ENCODE measurements at regions not wholly inside any gene's neighbourhood (a gene's known extent, or its start where the extent isn't known, plus 50 kb on each side); places are given as distances from the start of the nearest gene placed in this dataset.

DNA sequence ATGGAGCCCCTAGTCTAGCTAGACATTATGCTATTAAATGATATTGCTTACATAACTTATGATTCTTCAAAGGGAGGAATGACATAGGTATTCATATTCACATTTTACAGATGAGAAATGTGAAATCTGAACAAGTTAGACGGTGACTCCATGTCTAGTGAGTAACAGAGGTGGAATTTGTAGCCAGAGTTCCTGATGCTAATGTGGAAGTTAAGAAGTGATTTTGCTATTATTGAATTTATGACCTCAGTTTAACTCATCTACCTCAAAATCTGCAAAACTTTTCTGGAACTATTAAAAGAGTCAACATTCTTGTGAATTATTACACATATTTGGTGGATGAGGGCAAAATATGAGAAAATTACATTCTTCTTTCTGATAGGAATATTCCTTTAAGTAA lies 347.6 kb upstream of the MMS22L start:
- no peaks in the 10 kb centered on the region for H3K79me2 ChIP-seq (ENCODE audit: insufficient read depth, low read depth)
- H2AFZ ChIP-seq (ENCODE audit: low read depth): no peak overlapping the region
- no peak overlapping the region for H3K27ac ChIP-seq
- TF ChIP-seq, protein P1, sequence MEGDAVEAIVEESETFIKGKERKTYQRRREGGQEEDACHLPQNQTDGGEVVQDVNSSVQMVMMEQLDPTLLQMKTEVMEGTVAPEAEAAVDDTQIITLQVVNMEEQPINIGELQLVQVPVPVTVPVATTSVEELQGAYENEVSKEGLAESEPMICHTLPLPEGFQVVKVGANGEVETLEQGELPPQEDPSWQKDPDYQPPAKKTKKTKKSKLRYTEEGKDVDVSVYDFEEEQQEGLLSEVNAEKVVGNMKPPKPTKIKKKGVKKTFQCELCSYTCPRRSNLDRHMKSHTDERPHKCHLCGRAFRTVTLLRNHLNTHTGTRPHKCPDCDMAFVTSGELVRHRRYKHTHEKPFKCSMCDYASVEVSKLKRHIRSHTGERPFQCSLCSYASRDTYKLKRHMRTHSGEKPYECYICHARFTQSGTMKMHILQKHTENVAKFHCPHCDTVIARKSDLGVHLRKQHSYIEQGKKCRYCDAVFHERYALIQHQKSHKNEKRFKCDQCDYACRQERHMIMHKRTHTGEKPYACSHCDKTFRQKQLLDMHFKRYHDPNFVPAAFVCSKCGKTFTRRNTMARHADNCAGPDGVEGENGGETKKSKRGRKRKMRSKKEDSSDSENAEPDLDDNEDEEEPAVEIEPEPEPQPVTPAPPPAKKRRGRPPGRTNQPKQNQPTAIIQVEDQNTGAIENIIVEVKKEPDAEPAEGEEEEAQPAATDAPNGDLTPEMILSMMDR (conservative IDR thresholded peaks at IDR 0.05; ENCODE audit: low read depth, low read length): no peak
- H3K9ac ChIP-seq: no peak overlapping the region
- no peak overlapping the region for H3K4me2 ChIP-seq
- no peaks in the 10 kb centered on the region for H3K36me3 ChIP-seq (ENCODE audit: insufficient read depth)
- no peaks in the 10 kb centered on the region for H3K4me1 ChIP-seq (ENCODE audit: low read depth, poor library complexity, severe bottlenecking)
- H3K27me3 ChIP-seq (ENCODE audit: insufficient read depth, low read depth): no peaks in the 10 kb centered on the region
- H3K4me3 ChIP-seq (IDR thresholded peaks at IDR 0.05; ENCODE audit: insufficient read depth, low read depth, low read length): no peak overlapping the region
- no peaks in the 10 kb centered on the region for H4K20me1 ChIP-seq (ENCODE audit: insufficient read depth)

DNA sequence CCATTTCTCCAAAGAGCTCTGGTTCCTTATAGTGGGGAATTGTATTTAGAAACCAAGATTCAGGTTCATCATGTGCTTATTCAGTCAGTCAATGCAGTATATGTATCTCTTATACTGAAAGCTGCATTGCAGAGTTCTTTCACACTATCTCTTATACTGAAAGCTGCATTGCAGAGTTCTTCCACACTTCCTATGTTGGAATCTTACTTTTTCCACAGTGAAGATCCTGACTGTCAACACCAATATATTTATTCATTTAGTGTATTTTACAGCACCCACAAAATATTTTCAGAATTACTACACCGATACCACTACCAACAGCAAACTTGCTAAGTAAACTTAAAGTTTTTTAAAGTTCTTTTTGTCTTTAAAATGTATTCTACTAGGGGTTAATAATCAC lies 349.3 kb upstream of the MMS22L start:
- H3K4me3 ChIP-seq (IDR thresholded peaks at IDR 0.05; ENCODE audit: insufficient read depth, low read depth, low read length): no peak overlapping the region
- H2AFZ ChIP-seq (ENCODE audit: low read depth): no peak overlapping the region
- H4K20me1 ChIP-seq (ENCODE audit: insufficient read depth): no peaks in the 10 kb centered on the region
- TF ChIP-seq, protein P1 (conservative IDR thresholded peaks at IDR 0.05; ENCODE audit: low read depth, low read length): no peak
- H3K4me1 ChIP-seq (ENCODE audit: low read depth, poor library complexity, severe bottlenecking): no peaks in the 10 kb centered on the region
- H3K27ac ChIP-seq: no peak overlapping the region
- no peaks in the 10 kb centered on the region for H3K36me3 ChIP-seq (ENCODE audit: insufficient read depth)
- no peak overlapping the region for H3K9ac ChIP-seq
- H3K27me3 ChIP-seq (ENCODE audit: insufficient read depth, low read depth): no peaks in the 10 kb centered on the region
- no peaks in the 10 kb centered on the region for H3K79me2 ChIP-seq (ENCODE audit: insufficient read depth, low read depth)
- H3K4me2 ChIP-seq: no peak overlapping the region

DNA sequence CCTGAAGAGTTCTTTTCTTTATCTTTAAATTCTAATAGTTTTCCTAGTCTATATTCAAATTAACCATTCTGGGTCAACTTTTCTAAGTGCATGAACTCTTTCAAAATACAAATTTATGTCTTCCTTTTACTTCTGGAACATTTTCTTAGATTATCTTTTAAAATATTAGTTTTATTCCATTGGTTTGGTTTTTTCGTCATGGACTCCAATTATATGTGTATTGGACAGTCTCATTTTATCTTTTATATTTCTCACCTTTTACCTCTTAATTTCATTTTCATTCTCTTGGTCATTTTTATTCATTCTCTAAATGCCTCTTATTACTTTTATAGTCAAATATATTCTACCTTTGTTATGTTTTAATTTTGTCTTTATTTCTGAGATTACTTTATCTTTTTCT lies 356.7 kb upstream of the MMS22L start:
- Histone ChIP-seq H3K4me2 (no peak overlapping the region), H4K20me1 (ENCODE audit: insufficient read depth) (no peaks in the 10 kb centered on the region), H2AFZ (ENCODE audit: low read depth) (no peak overlapping the region), H3K9ac (no peak overlapping the region), H3K36me3 (ENCODE audit: insufficient read depth) (no peaks in the 10 kb centered on the region), H3K27ac (no peak overlapping the region), H3K4me1 (ENCODE audit: low read depth, poor library complexity, severe bottlenecking) (no peaks in the 10 kb centered on the region), H3K4me3 (IDR thresholded peaks at IDR 0.05; ENCODE audit: insufficient read depth, low read depth, low read length) (no peak overlapping the region), H3K79me2 (ENCODE audit: insufficient read depth, low read depth) (no peaks in the 10 kb centered on the region), H3K27me3 (ENCODE audit: insufficient read depth, low read depth) (no peaks in the 10 kb centered on the region)
- TF ChIP-seq, protein P1 (conservative IDR thresholded peaks at IDR 0.05; ENCODE audit: low read depth, low read length): no peak

DNA sequence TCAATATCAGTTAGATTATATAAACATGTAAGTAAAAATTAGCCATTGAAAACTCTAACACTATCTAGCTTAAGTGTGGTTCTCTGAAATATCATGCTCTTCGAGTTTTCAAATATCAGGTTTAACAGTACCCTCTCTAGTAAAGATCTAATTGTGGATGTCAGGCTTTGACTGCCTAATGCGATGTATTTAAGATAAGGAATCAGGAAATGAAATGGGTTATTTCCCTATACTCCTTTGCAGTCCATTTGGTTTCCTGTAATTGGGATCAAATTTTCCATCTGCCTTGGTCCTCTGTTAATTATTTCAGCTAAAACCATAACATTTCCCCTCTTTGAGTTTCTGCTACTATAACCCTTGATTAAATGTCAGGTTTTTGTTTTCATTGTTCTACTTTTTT lies 361.3 kb upstream of the MMS22L start:
- H3K27ac ChIP-seq: no peak overlapping the region
- H3K27me3 ChIP-seq (ENCODE audit: insufficient read depth, low read depth): no peaks in the 10 kb centered on the region
- H3K4me2 ChIP-seq: no peak overlapping the region
- H2AFZ ChIP-seq (ENCODE audit: low read depth): no peak overlapping the region
- no peaks in the 10 kb centered on the region for H3K36me3 ChIP-seq (ENCODE audit: insufficient read depth)
- no peaks in the 10 kb centered on the region for H3K4me1 ChIP-seq (ENCODE audit: low read depth, poor library complexity, severe bottlenecking)
- no peak overlapping the region for H3K9ac ChIP-seq
- H3K79me2 ChIP-seq (ENCODE audit: insufficient read depth, low read depth): no peaks in the 10 kb centered on the region
- TF ChIP-seq, protein P1 (conservative IDR thresholded peaks at IDR 0.05; ENCODE audit: low read depth, low read length): no peak
- H4K20me1 ChIP-seq (ENCODE audit: insufficient read depth): no peaks in the 10 kb centered on the region
- H3K4me3 ChIP-seq (IDR thresholded peaks at IDR 0.05; ENCODE audit: insufficient read depth, low read depth, low read length): no peak overlapping the region

DNA sequence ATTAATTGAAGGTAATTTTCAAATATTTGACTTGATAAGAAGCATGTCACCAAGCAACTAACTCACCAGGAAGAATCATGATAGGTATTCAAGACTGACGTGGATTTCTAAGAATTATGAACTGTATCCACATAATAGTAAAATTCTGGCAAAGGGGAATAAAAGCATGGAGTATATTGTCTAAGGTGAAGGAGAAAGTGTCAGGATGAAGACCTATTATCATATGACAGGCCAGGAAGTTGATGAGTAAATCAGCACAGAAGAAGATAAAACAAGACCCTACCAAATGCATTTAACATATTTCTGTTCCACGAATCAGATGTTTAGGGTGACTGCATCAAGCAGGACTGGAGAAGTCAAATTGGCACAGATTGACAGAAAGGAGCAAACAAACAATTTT lies 362.7 kb upstream of the MMS22L start:
- TF ChIP-seq, protein P1 (conservative IDR thresholded peaks at IDR 0.05; ENCODE audit: low read depth, low read length): no peak
- Histone ChIP-seq H3K4me2 (no peak overlapping the region), H3K4me1 (ENCODE audit: low read depth, poor library complexity, severe bottlenecking) (no peaks in the 10 kb centered on the region), H3K79me2 (ENCODE audit: insufficient read depth, low read depth) (no peaks in the 10 kb centered on the region), H3K27ac (no peak overlapping the region), H2AFZ (ENCODE audit: low read depth) (no peak overlapping the region), H3K27me3 (ENCODE audit: insufficient read depth, low read depth) (no peaks in the 10 kb centered on the region), H3K4me3 (IDR thresholded peaks at IDR 0.05; ENCODE audit: insufficient read depth, low read depth, low read length) (no peak overlapping the region), H3K36me3 (ENCODE audit: insufficient read depth) (no peaks in the 10 kb centered on the region), H3K9ac (no peak overlapping the region), H4K20me1 (ENCODE audit: insufficient read depth) (no peaks in the 10 kb centered on the region)

Data from KMS-11 (cell line).